Upper lobe of right lung (tissue), 1 donor: ENCODE measurements at regions not wholly inside any gene's neighbourhood (a gene's known extent, or its start where the extent isn't known, plus 50 kb on each side); places are given as distances from the start of the nearest gene placed in this dataset.

Source experiments
- ATAC-seq: fragments of 200-7000 bp; cut with Tn5 transposase; one replicate; pipeline ENCODE4 v1.9.1; 2020; ENCODE audit warnings: mild to moderate bottlenecking, moderate library complexity
- DNase-seq: peaks from one replicate; pipeline ENCODE4 v3.0.0-alpha.2; 2020
- H3K27ac ChIP-seq: fragments of 200-600 bp; one replicate; pipeline ENCODE4 v1.8.0; 2022
- H3K27me3 ChIP-seq: fragments of 200-600 bp; one replicate; pipeline ENCODE4 v1.8.0; 2022; ENCODE audit warnings: mild to moderate bottlenecking
- H3K36me3 ChIP-seq: fragments of 200-600 bp; one replicate; pipeline ENCODE4 v1.8.0; 2022
- H3K4me1 ChIP-seq: fragments of 200-600 bp; one replicate; pipeline ENCODE4 v1.8.0; 2022
- H3K4me3 ChIP-seq: fragments of 200-600 bp; one replicate; pipeline ENCODE4 v1.8.0; 2022; ENCODE audit warnings: mild to moderate bottlenecking
- H3K9me3 ChIP-seq: fragments of 200-600 bp; one replicate; pipeline ENCODE4 v1.8.0; 2022
- CTCF ChIP-seq: fragments of 200-600 bp; IDR thresholded peaks from one replicate; pipeline ENCODE4 v1.8.0; 2022; ENCODE audit warnings: antibody characterized with exemption
- intact Hi-C: fragments of 100-400 bp; cut with DNase I; formaldehyde crosslinking; loops from one replicate; pipeline ENCODE4 v1.11.0; 2022
- donor health status: DM: no; HTN: yes; CAD: no; lungs with severe emphysema.

DNA sequence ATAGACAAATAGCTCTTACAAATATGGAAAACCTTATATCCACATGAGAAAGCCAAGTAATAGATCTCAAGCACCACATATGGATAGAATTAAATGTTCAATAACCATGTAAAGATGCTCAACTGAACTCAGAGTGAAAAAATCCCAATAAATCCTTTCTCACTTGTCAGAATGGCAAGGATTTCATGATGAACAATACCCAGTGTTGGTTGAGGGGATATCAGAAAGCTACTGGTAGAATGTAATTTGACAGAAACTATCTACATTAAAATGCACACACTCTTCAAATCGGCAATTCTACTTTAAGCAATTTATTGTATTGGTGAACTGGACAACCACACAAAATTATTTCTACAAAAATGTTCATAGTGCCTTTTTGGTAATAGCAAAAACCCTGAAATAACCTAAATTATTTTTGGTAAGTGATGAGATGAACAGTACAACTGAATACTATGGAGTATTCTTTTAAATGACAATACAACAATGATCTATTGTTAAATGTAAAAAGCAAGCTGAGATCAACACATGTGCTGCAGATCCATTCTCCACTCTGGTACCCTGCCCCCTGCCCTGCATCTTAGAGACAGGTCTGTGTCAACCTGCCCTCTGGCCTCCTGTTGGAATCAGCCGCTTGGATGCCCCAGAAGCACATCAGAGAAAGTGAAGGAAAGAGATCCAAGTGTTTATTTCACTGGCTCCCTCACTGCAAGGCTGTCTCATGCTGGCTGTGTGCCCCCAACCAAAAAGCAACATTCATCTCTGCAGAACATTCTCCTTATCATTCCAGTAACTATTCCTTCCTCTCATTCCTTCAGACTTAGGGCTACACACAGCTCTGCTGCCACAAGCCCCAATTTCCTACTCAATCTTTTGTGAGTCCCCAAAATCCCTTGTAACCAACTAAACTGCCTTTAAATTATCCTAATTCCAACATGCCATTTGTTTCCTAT, 442.5 kb downstream of the LRATD1 start:
- H3K4me1 ChIP-seq: no peaks in the 10 kb centered on the region
- intact Hi-C loops: no loop called here
- no peak overlapping the region for H3K4me3 ChIP-seq
- TF ChIP-seq CTCF: no peak
- no peaks in the 10 kb centered on the region for H3K36me3 ChIP-seq
- no peak for ATAC-seq
- H3K27me3 ChIP-seq: no peaks in the 10 kb centered on the region
- H3K9me3 ChIP-seq: no peaks in the 10 kb centered on the region
- H3K27ac ChIP-seq: no peak overlapping the region
- no peak for DNase-seq

DNA sequence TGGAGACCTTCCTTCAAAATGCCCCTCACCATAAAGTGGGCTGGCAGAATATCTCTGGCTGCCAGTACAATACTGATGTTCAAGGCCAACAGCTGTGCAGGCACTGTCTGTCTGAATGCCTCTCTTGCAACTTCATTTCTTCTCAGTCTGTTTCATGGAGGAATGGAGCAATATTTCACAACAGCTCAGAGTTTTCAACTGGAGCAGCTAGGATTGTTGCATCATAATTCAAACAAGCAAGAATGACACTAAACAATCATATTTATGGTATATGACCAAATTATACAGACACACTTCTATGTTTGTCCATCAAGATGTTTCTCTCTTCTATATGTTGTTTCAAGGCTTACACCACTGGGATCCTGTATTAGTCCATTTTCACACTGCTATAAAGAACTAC, 444.2 kb downstream of the LRATD1 start:
- Histone ChIP-seq H3K27ac (no peak overlapping the region), H3K4me1 (no peaks in the 10 kb centered on the region), H3K36me3 (no peaks in the 10 kb centered on the region), H3K4me3 (no peak overlapping the region), H3K27me3 (no peaks in the 10 kb centered on the region), H3K9me3 (no peaks in the 10 kb centered on the region)
- TF ChIP-seq CTCF: no peak
- intact Hi-C loops: no loop called here
- no peak for DNase-seq
- no peak for ATAC-seq

- intact Hi-C loops: no loop called here
- no peak for DNase-seq
- H3K4me1 ChIP-seq: no peaks in the 10 kb centered on the region
- H3K4me3 ChIP-seq: no peak overlapping the region
- no peaks in the 10 kb centered on the region for H3K27me3 ChIP-seq
- ATAC-seq: no peak
- no peak overlapping the region for H3K27ac ChIP-seq
- no peaks in the 10 kb centered on the region for H3K9me3 ChIP-seq
- no peak for TF ChIP-seq CTCF
- H3K36me3 ChIP-seq: no peaks in the 10 kb centered on the region
These were observed 448.8 kb downstream of the LRATD1 start for GRCh38 chr2:15081356-15081755.

GRCh38 chr2:15082105-15083058, 449.9 kb downstream of the LRATD1 start:
- TF ChIP-seq CTCF: no peak
- DNase-seq (no peak), ATAC-seq (no peak)
- no peaks in the 10 kb centered on the region for H3K4me1 ChIP-seq
- no peaks in the 10 kb centered on the region for H3K9me3 ChIP-seq
- no peak overlapping the region for H3K27ac ChIP-seq
- H3K27me3 ChIP-seq: no peaks in the 10 kb centered on the region
- intact Hi-C loops: no loop called here
- H3K36me3 ChIP-seq: no peaks in the 10 kb centered on the region
- no peak overlapping the region for H3K4me3 ChIP-seq

- H3K9me3 ChIP-seq: no peaks in the 10 kb centered on the region
- no peak overlapping the region for H3K27ac ChIP-seq
- ATAC-seq (peak; percentile 21), DNase-seq (no peak)
- H3K4me3 ChIP-seq: no peak overlapping the region
- H3K27me3 ChIP-seq: no peaks in the 10 kb centered on the region
- intact Hi-C loops: no loop called here
- no peak for TF ChIP-seq CTCF
- no peaks in the 10 kb centered on the region for H3K4me1 ChIP-seq
- H3K36me3 ChIP-seq: no peaks in the 10 kb centered on the region
These were observed 452.4 kb downstream of the LRATD1 start for GRCh38 chr2:15084826-15085489.
